GM23248 (cell line): ENCODE measurements at regions not wholly inside any gene's neighbourhood (a gene's known extent, or its start where the extent isn't known, plus 50 kb on each side); places are given as distances from the start of the nearest gene placed in this dataset.

Experiments
- EZH2 ChIP-seq: fragments of 200-600 bp; sonication (generic); IDR thresholded peaks from 2 replicates; pipeline ENCODE4 v1.6.1; 2018; ENCODE audit warnings: antibody characterized with exemption, mild to moderate bottlenecking; ENCODE audit not compliant: insufficient read depth, poor library complexity, severe bottlenecking
- EZH2phosphoT487 ChIP-seq: fragments of 200-600 bp; sonication (generic); IDR thresholded peaks from 2 replicates; pipeline ENCODE4 v1.6.1; 2018; ENCODE audit warnings: antibody characterized with exemption, moderate library complexity, mild to moderate bottlenecking, low read depth; ENCODE audit not compliant: insufficient read depth

GRCh38 chr14:66233591-66233990 lies 252.6 kb upstream of the CCDC196 start:
- TF ChIP-seq EZH2phosphoT487: no peak
- TF ChIP-seq EZH2: no peak
